ENCODE measurements at regions not wholly inside any gene's neighbourhood (a gene's known extent, or its start where the extent isn't known, plus 50 kb on each side); places are given as distances from the start of the nearest gene placed in this dataset.

- DNase-seq (ENCODE audit: low read depth): no peak
- no peak for TF ChIP-seq CTCF (conservative IDR thresholded peaks at IDR 0.05; ENCODE audit: low read length)
- H3K4me3 ChIP-seq (ENCODE audit: low read length): no peak overlapping the region
Observed at GRCh38 chrX:137278825-137279224, 245.0 kb upstream of the GPR101 start.

- no peak for TF ChIP-seq CTCF (conservative IDR thresholded peaks at IDR 0.05; ENCODE audit: low read length)
- no peak overlapping the region for H3K4me3 ChIP-seq (ENCODE audit: low read length)
- DNase-seq (ENCODE audit: low read depth): no peak
Observed at GRCh38 chrX:137263374-137263773, 229.6 kb upstream of the GPR101 start.

GRCh38 chrX:137245183-137245582 is 211.4 kb upstream of the GPR101 start:
- H3K4me3 ChIP-seq (ENCODE audit: low read length): no peak overlapping the region
- TF ChIP-seq CTCF (conservative IDR thresholded peaks at IDR 0.05; ENCODE audit: low read length): no peak
- no peak for DNase-seq (ENCODE audit: low read depth)

- TF ChIP-seq CTCF (conservative IDR thresholded peaks at IDR 0.05; ENCODE audit: low read length): no peak
- no peak overlapping the region for H3K4me3 ChIP-seq (ENCODE audit: low read length)
- DNase-seq (ENCODE audit: low read depth): no peak
Observed at GRCh38 chrX:137236837-137237236, 203.0 kb upstream of the GPR101 start.

- TF ChIP-seq CTCF (conservative IDR thresholded peaks at IDR 0.05; ENCODE audit: low read length): no peak
- H3K4me3 ChIP-seq (ENCODE audit: low read length): no peak overlapping the region
- DNase-seq (ENCODE audit: low read depth): no peak
Observed at GRCh38 chrX:137234651-137235402, 201.0 kb upstream of the GPR101 start.

GRCh38 chrX:137233478-137233877 is 199.7 kb upstream of the GPR101 start:
- H3K4me3 ChIP-seq (ENCODE audit: low read length): no peak overlapping the region
- no peak for DNase-seq (ENCODE audit: low read depth)
- TF ChIP-seq CTCF (conservative IDR thresholded peaks at IDR 0.05; ENCODE audit: low read length): no peak

- no peak for DNase-seq (ENCODE audit: low read depth)
- no peak for TF ChIP-seq CTCF (conservative IDR thresholded peaks at IDR 0.05; ENCODE audit: low read length)
- no peak overlapping the region for H3K4me3 ChIP-seq (ENCODE audit: low read length)
Observed at GRCh38 chrX:137227151-137227550, 193.4 kb upstream of the GPR101 start.

Measured in AG10803 (cell line).